ENCODE measurements at regions not wholly inside any gene's neighbourhood (a gene's known extent, or its start where the extent isn't known, plus 50 kb on each side); places are given as distances from the start of the nearest gene placed in this dataset.

DNA sequence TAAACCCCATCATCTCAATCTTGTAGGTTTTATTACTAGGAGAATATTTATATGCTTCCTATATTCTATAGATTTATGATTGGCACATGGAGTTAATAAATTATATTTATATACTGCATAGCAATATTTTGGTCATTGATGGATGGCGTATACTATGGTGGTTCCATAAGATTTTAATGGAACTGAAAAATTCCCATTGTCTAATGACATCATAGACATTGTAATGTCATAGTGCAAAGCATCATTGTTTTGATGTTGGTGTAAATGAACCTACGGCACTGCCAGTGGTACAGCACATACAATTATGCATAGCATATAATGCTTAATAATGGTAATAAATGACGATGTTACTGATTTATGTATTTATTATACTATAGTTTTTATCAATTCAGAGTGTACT lies 1135.9 kb downstream of the CNTNAP5 start:
- H3K27ac Mint-ChIP-seq, result no peak overlapping the region
- POLR2A ChIA-PET, result no interaction called here

DNA sequence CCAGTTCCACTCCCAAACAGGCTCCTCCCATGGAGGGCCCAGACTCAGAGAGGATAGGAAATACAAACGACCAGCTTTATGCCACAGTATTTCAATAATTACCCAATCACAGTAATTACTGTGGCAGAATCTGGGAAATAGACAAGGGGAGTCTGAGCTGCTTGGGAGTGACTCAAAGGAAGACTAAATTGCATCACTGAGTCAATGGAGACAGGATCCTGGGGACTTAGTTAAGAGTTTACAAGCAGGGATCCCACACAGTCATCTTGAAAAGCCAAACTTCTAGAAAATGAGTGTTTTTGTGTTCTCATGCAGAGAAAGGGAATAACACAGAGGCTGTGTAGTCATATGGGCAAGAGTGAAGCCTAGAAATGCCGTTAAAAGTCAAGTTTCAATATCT lies 1142.1 kb downstream of the CNTNAP5 start:
- WGBS (ENCODE audit: insufficient coverage), result 83% methylated on average over 1 of the region's 2 CpGs
- ATAC-seq (ENCODE audit: low read depth) (no peak), DNase-seq (no peak)
- POLR2A ChIA-PET, result no interaction called here
- H3K4me2 ChIP-seq (replicated peaks; ENCODE audit: low read depth, low read length, poor library complexity, severe bottlenecking), result no peak overlapping the region
- H2AFZ ChIP-seq (ENCODE audit: insufficient read depth, low read depth, low read length, poor library complexity, severe bottlenecking), result no peak overlapping the region
- Mint-ChIP-seq H3K27ac (no peak overlapping the region), H3K9me3 (ENCODE audit: insufficient read depth) (no peaks in the 10 kb centered on the region), H3K4me3 (no peak overlapping the region), H3K4me1 (no peaks in the 10 kb centered on the region), H3K27me3 (no peaks in the 10 kb centered on the region)
- no peaks in the 10 kb centered on the region for H3K36me3 ChIP-seq (replicated peaks in 1 of 2; ENCODE audit: control extremely low read depth in 1 of 2, control insufficient read depth in 1 of 2, extremely low read depth in 1 of 2, insufficient read depth in 2 of 2, low read length in 1 of 2)
- no peaks in the 10 kb centered on the region for H4K20me1 ChIP-seq (ENCODE audit: control insufficient read depth, insufficient read depth, low read length, poor library complexity, severe bottlenecking)
- peaks cover 0 to 2% (median 0%) of the 10 kb centered on the region in 3 donors for H3K9me3 ChIP-seq (ENCODE audit: control extremely low read depth in 1 of 3, control insufficient read depth in 2 of 3, insufficient read depth in 1 of 3, low read length in 2 of 3)
- no peaks in the 10 kb centered on the region for H3K4me1 ChIP-seq (ENCODE audit: control insufficient read depth in 2 of 2, insufficient read depth in 2 of 2, low read length in 2 of 2)
- H3K27me3 ChIP-seq (replicated peaks in 1 of 4; ENCODE audit: control extremely low read depth in 1 of 4, control insufficient read depth in 3 of 4, insufficient read depth in 4 of 4, low read length in 3 of 4), result no peaks in the 10 kb centered on the region
- TF ChIP-seq EZH2 (IDR thresholded peaks at IDR 0.05; ENCODE audit: borderline replicate concordance, insufficient read depth, low read depth, low read length, poor library complexity, severe bottlenecking), result no peak
- TF ChIP-seq, protein P1, sequence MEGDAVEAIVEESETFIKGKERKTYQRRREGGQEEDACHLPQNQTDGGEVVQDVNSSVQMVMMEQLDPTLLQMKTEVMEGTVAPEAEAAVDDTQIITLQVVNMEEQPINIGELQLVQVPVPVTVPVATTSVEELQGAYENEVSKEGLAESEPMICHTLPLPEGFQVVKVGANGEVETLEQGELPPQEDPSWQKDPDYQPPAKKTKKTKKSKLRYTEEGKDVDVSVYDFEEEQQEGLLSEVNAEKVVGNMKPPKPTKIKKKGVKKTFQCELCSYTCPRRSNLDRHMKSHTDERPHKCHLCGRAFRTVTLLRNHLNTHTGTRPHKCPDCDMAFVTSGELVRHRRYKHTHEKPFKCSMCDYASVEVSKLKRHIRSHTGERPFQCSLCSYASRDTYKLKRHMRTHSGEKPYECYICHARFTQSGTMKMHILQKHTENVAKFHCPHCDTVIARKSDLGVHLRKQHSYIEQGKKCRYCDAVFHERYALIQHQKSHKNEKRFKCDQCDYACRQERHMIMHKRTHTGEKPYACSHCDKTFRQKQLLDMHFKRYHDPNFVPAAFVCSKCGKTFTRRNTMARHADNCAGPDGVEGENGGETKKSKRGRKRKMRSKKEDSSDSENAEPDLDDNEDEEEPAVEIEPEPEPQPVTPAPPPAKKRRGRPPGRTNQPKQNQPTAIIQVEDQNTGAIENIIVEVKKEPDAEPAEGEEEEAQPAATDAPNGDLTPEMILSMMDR (IDR thresholded peaks at IDR 0.05), result no peak
- CTCF ChIA-PET, result no interaction called here
- H3K9ac ChIP-seq (ENCODE audit: low read length), result no peak overlapping the region
- H3K4me3 ChIP-seq (ENCODE audit: control extremely low read depth in 1 of 5, extremely low read depth in 1 of 5, insufficient read depth in 1 of 5, low read depth in 2 of 5, low read length in 4 of 5), result no peak overlapping the region
- H3K79me2 ChIP-seq (ENCODE audit: control insufficient read depth, insufficient read depth, low read length), result no peaks in the 10 kb centered on the region
- intact Hi-C loops (cut with micrococcal nuclease), result no loop called here
- no peak overlapping the region for H3K27ac ChIP-seq (ENCODE audit: low read length in 2 of 2)

More for the DNA sequence above, 1135.9 kb downstream of the CNTNAP5 start:
- TF ChIP-seq, protein P1 (IDR thresholded peaks at IDR 0.05), result no peak
- no peak for TF ChIP-seq EZH2 (IDR thresholded peaks at IDR 0.05; ENCODE audit: borderline replicate concordance, insufficient read depth, low read depth, low read length, poor library complexity, severe bottlenecking)
- H3K9me3 ChIP-seq (ENCODE audit: control extremely low read depth in 1 of 3, control insufficient read depth in 2 of 3, insufficient read depth in 1 of 3, low read length in 2 of 3), result no peaks in the 10 kb centered on the region
- H3K9me3 Mint-ChIP-seq (ENCODE audit: insufficient read depth), result peaks cover 7% of the 10 kb centered on the region
- H3K4me1 Mint-ChIP-seq, result no peaks in the 10 kb centered on the region
- no peak overlapping the region for H3K27ac ChIP-seq (ENCODE audit: low read length in 2 of 2)
- no peak for DNase-seq
- no peak for ATAC-seq (ENCODE audit: low read depth)
- intact Hi-C loops (cut with micrococcal nuclease), result no loop called here
- H3K36me3 ChIP-seq (replicated peaks in 1 of 2; ENCODE audit: control extremely low read depth in 1 of 2, control insufficient read depth in 1 of 2, extremely low read depth in 1 of 2, insufficient read depth in 2 of 2, low read length in 1 of 2), result no peaks in the 10 kb centered on the region
- no peak overlapping the region for H3K4me3 Mint-ChIP-seq
- no peak overlapping the region for H2AFZ ChIP-seq (ENCODE audit: insufficient read depth, low read depth, low read length, poor library complexity, severe bottlenecking)
- no peaks in the 10 kb centered on the region for H4K20me1 ChIP-seq (ENCODE audit: control insufficient read depth, insufficient read depth, low read length, poor library complexity, severe bottlenecking)
- H3K4me3 ChIP-seq (ENCODE audit: control extremely low read depth in 1 of 5, extremely low read depth in 1 of 5, insufficient read depth in 1 of 5, low read depth in 2 of 5, low read length in 4 of 5), result no peak overlapping the region
- no peaks in the 10 kb centered on the region for H3K27me3 ChIP-seq (replicated peaks in 1 of 4; ENCODE audit: control extremely low read depth in 1 of 4, control insufficient read depth in 3 of 4, insufficient read depth in 4 of 4, low read length in 3 of 4)
- CTCF ChIA-PET, result no interaction called here
- H3K4me2 ChIP-seq (replicated peaks; ENCODE audit: low read depth, low read length, poor library complexity, severe bottlenecking), result no peak overlapping the region
- H3K9ac ChIP-seq (ENCODE audit: low read length), result no peak overlapping the region
- H3K27me3 Mint-ChIP-seq, result no peaks in the 10 kb centered on the region
- no peaks in the 10 kb centered on the region for H3K79me2 ChIP-seq (ENCODE audit: control insufficient read depth, insufficient read depth, low read length)
- WGBS (ENCODE audit: insufficient coverage), result no CpG with 5 or more reads among the region's 3 CpGs
- no peaks in the 10 kb centered on the region for H3K4me1 ChIP-seq (ENCODE audit: control insufficient read depth in 2 of 2, insufficient read depth in 2 of 2, low read length in 2 of 2)
